Stimulated activated CD4-positive, alpha-beta T cell treated with anti-CD3 and anti-CD28 coated beads, Interleukin-1b, Interleukin-23, amount 100 ng/mL, for 48 hours (primary cell): ENCODE measurements at regions not wholly inside any gene's neighbourhood (a gene's known extent, or its start where the extent isn't known, plus 50 kb on each side); places are given as distances from the start of the nearest gene placed in this dataset.
A peak's percentile ranks its signal among the peaks of the same experiment; 100 is the strongest.

Source experiments
- DNase-seq: peaks from one replicate; pipeline ENCODE4 v3.0.0-alpha.2; 2020

GRCh38 chr5:73306078-73306719 is 133.2 kb downstream of the TMEM174 start:
- no peak for DNase-seq

GRCh38 chr5:73305386-73305785 is 132.4 kb downstream of the TMEM174 start:
- no peak for DNase-seq

GRCh38 chr5:73304381-73304780 is 131.4 kb downstream of the TMEM174 start:
- DNase-seq = no peak

- DNase-seq = no peak
Measured at GRCh38 chr5:73303148-73304079, 130.4 kb downstream of the TMEM174 start.

GRCh38 chr5:73302797-73303147 is 129.8 kb downstream of the TMEM174 start:
- DNase-seq = no peak

GRCh38 chr5:73301208-73301901 is 128.4 kb downstream of the TMEM174 start:
- no peak for DNase-seq

GRCh38 chr5:73300337-73301207 is 127.6 kb downstream of the TMEM174 start:
- DNase-seq = no peak

GRCh38 chr5:73299665-73300336 is 126.8 kb downstream of the TMEM174 start:
- DNase-seq = no peak

- peak; percentile 9 for DNase-seq
Measured at GRCh38 chr5:73298772-73299630, 126.0 kb downstream of the TMEM174 start.

GRCh38 chr5:73298251-73298771 is 125.3 kb downstream of the TMEM174 start:
- DNase-seq = no peak

GRCh38 chr5:73297430-73297829 is 124.4 kb downstream of the TMEM174 start:
- DNase-seq = no peak

- DNase-seq = no peak
Measured at GRCh38 chr5:73296772-73297171, 123.8 kb downstream of the TMEM174 start.

GRCh38 chr5:73295921-73296320 is 122.9 kb downstream of the TMEM174 start:
- no peak for DNase-seq

GRCh38 chr5:73295447-73295846 is 122.5 kb downstream of the TMEM174 start:
- DNase-seq = no peak

- DNase-seq = no peak
Measured at GRCh38 chr5:73292816-73293459, 119.9 kb downstream of the TMEM174 start.

- DNase-seq = no peak
Measured at GRCh38 chr5:73291873-73292272, 118.9 kb downstream of the TMEM174 start.

- no peak for DNase-seq
Measured at GRCh38 chr5:73290242-73290641, 117.2 kb downstream of the TMEM174 start.

- DNase-seq = no peak
Measured at GRCh38 chr5:73288803-73289720, 116.1 kb downstream of the TMEM174 start.

- DNase-seq = no peak
Measured at GRCh38 chr5:73286896-73287295, 113.9 kb downstream of the TMEM174 start.
